Stimulated activated CD8-positive, alpha-beta memory T cell treated with anti-CD3 and anti-CD28 coated beads, Interleukin-4, amount 100 ng/mL, for 4 hours (primary cell): ENCODE measurements at regions not wholly inside any gene's neighbourhood (a gene's known extent, or its start where the extent isn't known, plus 50 kb on each side); places are given as distances from the start of the nearest gene placed in this dataset.

Experiments
- DNase-seq, 2 donors: peaks; one replicate each; pipeline ENCODE4 v3.0.0-alpha.2; 2020; ENCODE audit warnings: low read depth in 2 of 2, low spot score in 1 of 2

DNA sequence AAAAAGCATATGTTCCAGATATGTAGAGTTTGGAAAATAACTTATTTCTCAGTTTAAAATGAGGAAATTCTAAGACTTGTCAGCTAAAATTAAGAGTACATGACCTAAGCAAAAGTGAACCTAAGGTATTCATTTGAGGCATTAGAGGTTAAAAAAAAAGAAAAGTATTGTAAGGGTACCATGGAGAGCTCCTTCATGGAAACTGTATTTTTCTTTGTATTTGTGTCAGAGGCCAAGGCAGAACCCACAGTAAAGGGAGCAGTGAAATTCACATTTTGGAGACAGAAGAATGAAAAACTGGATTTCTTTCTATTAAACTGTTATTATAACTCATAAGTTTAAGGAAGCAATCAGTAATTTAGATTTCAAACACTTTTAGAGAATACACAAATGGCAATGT is 1494.8 kb downstream of the KCNT2 start:
- DNase-seq = no peak

DNA sequence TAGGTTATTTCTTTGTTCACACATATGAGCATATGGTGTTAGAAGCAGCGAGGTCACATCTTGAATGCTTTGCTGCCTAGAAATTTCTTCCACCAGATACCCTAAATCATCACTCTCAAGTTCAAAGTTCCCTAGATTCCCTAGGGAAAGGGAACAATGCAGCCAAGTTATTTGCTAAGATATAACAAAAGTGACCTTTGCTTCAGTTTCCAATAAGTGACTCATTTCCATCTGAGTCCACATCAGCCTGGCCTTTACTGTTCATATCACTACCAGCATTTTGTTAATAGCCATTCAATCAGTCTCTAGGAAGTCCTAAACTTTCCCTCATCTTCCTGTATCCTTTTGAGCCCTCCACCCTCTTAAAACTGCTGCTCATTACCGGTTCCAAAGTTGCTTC is 1502.5 kb downstream of the KCNT2 start:
- no peak for DNase-seq

DNA sequence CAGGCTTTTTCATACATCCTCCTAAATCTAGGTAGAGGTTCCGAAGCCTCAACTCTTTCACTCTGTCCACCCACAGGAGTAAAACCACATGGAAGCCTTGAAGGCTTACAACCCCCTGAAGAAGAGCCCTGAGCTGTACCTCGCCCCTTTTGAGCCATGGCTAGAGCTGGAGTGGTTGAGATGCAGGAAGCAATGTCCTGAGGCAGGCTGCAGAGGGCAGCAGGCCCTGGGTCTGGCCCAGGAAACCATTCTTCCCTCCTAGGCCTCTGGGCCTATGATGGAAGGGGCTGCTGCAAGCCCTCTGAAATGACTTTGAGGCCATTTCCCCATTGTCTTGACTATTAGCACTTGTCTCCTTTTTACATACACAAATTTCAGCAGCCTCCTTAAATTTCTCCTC is 1503.0 kb downstream of the KCNT2 start:
- no peak for DNase-seq

DNA sequence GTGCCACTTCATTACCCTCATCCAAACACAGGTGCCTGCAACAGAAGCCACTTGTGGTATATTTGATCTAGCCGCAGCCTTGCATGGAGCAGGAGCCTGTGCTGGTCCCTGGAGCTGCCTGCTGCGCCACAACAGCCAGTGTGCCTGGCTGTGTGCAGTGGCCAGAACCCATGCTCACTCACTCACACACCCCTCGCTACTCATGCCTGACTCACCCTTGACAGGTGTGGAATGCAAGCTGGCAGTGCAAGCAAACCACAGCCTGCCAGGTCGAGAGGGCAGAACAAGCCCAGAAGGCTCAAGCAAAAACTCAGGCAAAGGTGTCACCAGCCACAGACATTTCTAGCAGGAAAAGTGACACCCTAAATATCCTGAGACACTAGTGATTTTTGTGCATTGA is 1510.9 kb downstream of the KCNT2 start:
- DNase-seq = no peak

DNA sequence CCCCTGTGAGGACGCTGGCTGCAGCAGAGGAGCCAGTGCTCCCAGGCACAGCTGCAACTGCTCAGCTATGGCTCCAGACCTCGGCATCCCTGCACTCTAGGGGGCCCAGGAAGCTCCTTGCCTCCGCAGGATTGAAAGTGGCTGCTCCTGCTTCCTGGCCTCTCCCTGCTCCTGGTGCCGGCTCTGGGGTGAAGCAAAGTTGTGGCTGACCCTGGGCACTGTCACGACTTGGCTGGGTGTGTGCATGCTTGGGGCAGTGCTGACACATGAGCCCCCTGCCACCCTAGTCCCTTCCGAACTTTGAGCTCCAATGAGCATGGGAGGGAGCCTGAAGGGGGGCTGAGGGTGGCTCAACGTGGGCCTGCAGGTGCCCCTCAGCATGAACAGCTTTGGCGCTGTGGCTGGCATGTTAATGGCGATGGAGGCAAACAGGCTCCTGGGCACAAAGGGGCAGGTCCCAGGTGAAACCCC is 1512.2 kb downstream of the KCNT2 start:
- DNase-seq = no peak

DNA sequence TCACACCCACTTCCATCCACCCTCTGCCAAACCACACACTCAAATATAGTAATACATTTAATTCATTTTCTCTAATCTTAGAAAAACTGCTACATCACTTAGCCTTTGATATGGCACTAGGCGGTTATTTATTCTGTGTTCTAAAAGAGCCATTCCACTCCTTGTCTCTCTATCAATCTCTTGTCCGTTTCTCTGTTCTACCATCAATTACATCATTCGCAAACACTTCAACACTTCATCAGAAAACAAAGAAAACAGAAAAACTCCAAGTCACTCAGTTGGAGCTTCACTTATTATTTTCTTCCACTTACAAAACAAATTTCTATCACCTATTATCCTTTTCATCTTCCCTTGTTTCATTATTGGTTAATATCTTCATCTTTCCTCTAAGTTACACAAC is 1523.0 kb downstream of the KCNT2 start:
- DNase-seq = no peak

DNA sequence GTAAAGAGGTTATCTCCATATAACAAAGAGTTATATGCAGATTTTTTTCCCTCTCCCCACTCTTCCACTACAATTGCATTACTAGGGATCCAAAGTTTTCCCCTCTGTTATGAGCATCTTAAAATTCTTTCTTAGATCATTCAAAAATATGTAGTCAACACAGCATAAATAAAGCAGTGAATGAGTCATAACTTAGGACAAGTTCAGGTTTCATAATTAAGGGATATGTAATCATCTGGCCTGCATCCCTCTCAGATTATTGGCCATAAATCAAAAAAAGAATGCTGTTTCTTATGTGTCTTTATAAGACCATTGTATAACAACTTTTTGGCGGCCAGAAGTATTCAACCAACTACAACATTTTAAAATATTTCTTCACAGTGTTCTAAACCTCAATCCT is 1526.1 kb downstream of the KCNT2 start:
- no peak for DNase-seq

DNA sequence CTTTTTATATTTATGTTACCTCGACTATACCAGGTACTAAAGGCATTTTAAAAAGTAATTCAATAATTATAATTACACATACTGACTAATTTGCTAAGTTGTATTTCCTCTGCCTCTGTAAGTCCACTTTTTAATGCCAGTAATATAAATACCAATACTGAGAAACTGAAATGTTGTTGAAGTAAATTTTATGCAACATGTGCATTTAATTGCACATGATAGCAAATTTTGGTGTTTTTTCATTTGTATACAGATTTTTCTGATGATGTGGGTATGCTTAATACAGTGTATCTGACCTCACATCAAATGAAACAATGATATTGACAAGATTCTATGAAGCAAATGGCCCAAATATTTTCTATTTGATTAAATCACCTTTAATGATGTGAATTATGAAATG is 1531.6 kb downstream of the KCNT2 start:
- DNase-seq = no peak

DNA sequence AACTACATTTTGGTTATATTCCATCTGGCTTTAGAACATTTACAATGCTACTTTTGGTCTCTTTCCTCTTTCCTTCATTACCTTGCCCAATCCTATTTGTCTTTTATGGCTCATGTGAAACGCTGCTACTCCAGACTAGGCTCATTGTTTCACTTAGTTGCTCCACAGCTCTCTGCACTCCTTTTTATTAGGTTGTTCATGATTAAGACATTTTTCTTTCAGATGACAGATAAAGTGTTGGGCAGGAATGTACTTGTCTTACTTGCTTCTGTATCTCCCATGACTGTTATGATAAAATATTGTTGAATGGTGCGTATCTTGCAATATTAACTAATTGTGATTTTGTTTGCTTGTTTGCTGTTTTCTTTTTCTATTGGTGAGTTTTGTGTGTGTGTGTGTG is 1532.3 kb downstream of the KCNT2 start:
- no peak for DNase-seq

DNA sequence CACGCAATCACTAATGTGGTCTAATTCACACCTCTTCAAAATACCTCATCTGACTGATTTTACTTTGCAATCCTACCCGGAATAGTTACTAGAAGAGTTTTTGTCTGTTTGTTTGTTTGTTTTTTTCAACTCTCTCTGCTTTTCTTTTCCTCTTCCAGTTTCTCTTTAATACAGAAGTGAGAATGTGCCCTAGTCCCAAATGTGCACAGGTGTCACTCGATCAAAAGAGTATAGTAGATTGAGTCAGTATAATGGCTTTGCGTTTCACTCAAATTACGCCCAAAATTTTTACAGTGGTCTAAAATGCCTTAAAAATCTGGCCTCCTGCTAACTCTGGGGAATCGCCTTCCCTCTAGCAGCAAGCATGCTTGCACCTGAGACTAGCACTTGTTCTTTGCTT is 1536.8 kb downstream of the KCNT2 start:
- no peak for DNase-seq

DNA sequence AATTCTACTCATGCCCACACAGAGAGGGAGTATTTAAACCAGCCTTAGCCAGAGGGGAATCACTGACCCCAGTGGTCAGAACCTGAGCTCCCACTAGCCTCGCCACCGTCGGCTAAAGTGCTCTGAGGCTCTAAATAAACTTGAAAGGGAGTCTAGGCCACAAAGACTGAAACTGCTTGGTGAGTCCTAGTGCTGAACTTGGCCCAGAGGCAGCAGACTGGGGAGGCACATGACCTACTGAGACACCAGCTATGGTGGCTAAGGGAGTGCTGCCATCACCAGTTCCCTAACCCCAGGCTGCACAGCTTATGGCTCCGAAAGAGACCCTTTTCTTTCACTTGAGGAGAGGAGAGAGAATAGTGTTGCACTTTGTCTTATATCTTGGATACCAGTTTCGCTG is 1542.8 kb downstream of the KCNT2 start:
- no peak for DNase-seq

DNA sequence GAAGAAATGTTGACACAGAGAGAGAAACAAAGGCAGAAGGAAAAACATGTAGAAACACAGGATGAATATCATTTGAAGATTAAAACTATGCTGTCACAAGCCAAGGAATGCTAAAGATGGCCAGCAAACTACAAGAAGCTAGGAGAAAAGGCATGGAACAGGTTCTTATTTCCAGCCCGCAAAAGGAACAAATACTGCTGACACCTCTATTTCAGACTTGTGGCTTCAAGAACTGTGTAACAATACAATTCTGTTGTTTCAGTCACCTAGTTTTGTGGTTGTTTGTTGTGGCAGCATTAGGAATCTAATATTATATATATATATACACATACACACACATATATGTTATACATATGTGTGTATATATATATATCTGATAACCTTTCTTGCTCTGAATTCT is 1543.9 kb downstream of the KCNT2 start:
- no peak for DNase-seq

DNA sequence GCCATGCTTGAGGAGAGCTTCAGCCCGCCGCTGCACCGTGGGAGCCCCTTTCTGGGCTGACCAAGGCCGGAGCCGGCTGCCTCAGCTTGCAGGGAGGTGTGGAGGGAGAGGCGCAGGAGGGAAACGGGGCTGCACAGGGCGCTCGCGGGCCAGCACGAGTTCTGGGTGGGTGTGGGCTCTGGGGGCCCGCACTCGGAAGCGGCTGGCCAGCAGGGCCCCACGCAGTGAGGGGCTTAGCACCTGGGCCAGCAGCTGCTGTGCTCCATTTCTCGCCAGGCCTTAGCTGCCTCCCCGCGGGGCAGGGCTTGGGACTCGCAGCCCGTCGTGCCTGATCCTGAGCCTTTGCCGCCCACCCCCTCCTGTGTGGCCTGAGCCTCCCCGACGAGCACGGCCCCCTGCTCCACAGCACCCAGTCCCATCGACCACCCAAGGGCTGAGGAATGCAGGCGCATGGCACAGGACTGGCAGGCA is 1554.0 kb downstream of the KCNT2 start:
- DNase-seq = no peak

DNA sequence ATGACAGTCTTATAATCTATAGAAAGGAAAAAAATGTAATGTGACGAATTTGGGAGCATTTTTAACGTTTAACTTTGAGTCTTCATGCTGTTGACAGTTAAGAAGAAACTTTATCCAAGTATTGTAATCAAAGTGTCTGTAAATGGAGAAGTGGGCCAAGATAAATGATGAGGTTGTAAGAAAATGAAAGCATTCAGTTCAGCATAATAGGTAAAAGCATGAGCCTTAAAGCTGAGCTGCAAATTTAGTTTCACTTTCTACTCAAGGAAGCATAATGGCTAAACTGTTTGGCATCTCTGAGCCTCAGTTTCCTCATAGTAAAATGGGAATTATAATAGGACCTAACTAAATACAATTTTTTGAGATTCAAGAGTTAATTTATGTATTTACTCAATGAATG is 1554.8 kb downstream of the KCNT2 start:
- DNase-seq = no peak

DNA sequence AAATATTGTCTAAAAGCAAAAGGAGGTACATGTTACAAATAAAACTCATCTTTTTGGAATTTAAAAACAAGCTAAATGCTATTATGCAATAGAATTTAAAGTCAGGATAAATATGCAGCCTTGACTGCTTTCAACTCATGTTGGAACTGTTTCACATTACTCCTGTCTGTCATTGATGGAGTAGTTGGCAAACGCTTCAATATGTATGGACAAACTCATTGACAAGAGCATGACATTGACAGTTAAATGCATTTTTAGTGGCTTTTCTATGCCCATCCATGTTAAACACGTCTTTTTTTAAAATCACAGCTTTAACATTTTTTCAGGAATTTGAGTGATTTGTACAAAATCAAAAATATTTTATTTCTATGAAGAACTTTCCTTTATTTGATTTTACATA is 1560.5 kb downstream of the KCNT2 start:
- no peak for DNase-seq

DNA sequence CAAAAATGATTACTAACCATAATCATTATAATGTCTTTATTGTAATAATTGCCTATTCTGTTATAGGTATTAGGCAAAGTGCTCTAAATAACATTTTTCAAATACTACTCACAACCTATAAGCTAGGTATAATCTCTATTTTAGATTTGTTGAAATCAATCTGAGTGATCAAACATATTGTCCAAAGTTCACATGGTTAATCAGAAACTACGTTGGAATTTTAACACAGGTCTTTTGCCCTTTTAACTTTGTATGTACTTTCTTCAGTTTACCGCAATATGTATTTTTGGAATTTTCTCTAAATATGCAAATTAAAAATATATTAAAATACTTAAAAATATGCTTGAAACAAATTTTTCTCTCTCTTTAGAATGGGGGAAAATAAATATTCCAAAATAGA is 1563.2 kb downstream of the KCNT2 start:
- no peak for DNase-seq

DNA sequence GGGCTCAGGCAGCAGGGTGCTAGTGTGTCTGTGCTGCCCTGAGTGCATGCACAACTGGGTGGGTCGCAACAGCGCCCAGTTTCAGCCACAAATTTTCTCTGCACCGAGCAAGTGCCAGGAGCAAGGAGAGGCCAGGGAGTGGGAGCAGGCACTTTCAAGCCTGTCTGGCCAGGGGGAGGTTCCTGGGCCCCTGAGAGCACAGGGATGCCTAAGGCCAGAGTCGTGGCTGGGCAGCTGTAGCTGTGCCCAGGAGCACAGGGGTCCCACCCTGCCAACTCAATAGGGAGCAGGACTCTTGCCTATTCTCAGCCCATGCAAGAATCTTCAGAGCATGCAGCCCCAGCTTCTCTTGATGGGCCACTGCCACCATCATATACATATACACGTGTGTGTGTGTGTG is 1577.4 kb downstream of the KCNT2 start:
- DNase-seq = no peak

DNA sequence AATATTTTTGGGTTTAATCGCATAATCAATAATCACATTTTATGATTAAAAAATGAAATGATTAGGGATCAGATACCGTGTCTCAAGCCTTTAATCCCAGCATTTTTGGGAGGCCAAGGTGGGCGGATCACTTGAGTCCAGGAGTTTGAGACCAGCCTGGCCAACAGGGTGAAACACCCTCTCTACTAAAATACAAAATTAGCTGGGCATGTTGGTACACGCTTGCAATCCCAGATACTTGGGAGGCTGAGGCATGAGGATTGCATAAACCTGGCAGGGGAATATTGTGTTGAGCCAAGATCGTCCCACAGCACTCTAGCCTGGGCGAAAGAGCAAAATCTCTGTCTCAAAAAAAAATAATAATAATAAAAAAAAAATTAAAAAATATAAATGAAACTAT is 1581.4 kb downstream of the KCNT2 start:
- no peak for DNase-seq

DNA sequence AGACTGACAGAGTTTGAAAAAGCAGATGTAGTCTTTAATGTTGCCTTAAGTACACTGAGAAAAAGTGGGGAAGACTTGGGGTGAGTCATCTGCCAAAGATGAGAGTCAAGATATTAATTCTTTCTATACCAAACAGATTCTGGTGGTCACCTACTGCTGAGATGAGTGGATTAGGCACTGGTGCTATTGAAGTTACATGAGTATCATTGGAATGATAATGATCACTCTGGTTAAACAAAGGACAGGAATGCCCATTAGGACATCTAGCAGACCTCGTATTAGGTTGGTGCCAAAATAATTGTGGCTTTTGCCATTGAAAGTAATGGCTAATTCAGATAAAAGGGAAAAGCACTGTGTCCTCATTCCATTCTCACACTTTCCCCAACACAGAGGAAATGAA is 1588.9 kb downstream of the KCNT2 start:
- DNase-seq = no peak

DNA sequence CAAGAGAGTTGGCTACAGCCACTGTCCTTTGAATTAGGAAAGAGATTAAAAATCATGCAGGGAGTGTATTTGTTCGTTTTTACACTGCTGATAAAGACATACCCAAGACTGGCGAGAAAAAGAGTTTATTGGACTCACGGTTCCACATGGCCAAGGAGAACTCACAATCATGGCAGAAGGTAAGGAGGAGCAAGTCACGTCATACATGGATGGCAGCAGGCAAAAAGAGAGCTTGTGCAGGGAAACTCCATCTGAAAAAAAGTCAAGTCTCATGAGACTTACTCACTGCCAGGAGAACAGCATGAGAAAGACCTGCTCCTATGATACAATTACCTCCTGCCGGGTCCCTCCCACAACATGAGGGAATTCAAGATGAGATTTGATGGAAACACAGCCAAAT is 1595.2 kb downstream of the KCNT2 start:
- no peak for DNase-seq

DNA sequence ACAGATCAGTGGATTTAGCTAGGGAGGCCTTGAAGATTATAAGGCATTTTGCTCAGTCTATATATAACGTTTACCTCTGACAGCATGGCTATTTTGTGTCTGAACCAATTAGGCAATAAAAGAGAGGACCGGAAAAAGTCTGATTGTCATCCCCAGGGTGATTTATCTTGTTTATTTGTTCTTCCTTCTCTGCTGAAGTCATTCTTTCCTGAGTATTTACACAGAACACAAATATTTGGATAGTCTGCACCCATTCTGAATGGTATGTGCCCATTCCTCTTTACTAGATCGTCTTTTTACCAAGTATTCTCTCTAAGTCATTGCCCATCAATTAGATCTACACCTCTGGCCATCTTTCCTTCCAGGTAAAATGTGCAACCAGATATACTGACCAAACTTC is 1602.9 kb downstream of the KCNT2 start:
- DNase-seq = no peak

DNA sequence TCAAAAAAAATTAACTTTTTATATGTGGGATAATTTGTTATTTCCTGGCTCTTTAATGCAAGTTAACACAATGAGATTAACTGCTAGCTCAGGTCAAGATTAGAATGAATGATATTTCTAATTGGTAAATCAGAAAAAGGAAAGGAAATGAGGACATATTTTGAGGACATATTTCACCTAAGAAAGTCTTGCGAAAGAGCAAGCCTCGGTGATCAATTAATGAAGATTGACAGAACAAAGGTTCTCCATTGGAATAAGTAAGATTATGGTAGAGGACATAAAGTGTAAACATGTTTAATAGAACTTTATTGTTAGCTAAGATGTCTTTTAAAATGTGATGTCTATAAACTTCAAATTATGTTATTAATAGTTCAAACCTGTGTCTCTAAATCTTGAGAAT is 1617.8 kb downstream of the KCNT2 start:
- DNase-seq = no peak

DNA sequence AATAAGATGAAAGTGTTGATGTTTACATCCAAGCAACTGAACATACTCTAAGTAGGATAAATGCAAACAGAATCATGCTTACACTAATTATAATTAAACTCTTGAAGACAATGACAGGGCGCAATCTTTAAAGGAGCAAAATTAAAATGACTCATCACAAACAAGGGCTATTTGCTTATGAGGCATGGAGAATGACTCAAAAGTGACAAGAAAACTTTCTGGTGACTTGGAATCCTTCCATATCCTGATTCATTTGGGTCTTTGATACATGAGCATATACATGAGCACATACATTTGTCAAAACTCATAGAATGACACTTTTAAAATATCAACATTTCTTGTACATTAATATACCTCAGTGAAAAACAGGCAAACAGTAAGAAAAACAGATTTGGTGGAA is 1632.3 kb downstream of the KCNT2 start:
- no peak for DNase-seq

DNA sequence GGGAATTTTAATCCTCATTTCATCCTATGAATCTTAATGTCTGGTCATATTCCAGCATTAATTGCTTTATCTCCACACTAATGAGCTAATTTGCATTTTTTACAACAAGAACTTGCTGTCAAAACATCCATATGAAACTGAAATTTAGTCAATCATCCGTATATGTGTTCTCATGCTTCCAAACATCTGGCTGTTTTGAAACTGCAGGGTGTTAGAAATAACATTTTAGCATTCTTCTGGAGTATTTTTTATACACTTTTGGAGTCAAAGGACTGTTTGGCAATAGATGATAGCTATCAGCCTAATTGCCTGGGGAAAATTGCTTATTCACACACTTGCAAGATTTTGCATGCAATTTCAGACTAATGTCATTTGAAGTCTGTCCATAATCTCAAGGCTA is 1639.3 kb downstream of the KCNT2 start:
- no peak for DNase-seq
